ENCODE measurements at regions not wholly inside any gene's neighbourhood (a gene's known extent, or its start where the extent isn't known, plus 50 kb on each side); places are given as distances from the start of the nearest gene placed in this dataset.

DNA sequence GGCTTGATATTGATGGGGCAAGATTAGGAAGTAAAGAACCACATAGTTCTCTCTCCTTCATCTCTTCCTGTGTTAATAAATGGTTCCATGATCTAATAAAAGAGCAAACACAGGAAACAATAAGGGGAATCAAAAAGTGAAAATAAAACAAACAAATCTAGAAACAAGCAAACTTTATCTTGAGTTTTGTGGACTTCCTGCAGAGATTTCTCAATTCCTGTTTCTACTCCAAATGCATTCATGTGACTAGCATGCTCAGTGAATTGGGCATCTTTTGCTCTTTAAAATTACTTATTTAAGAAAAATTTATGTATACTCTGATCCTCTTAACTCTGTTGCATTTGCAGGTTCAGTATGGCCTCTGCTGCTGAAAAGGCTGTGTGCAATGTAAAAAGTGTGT lies 682.0 kb downstream of the KCTD8 start (continued):
- TF ChIP-seq BACH1 (IDR thresholded peaks at IDR 0.05; ENCODE audit: borderline replicate concordance) (no peak), MAX (IDR thresholded peaks at IDR 0.05; ENCODE audit: low read depth, low read length) (no peak), SMARCA5 (IDR thresholded peaks at IDR 0.05) (no peak), BCL3 (IDR thresholded peaks at IDR 0.05; ENCODE audit: borderline replicate concordance, insufficient read depth, low read depth, low read length, poor library complexity, severe bottlenecking) (no peak), SMAD5 (IDR thresholded peaks at IDR 0.05; ENCODE audit: low read depth) (no peak), SUZ12 (IDR thresholded peaks at IDR 0.05; ENCODE audit: unreplicated experiment) (no peak), RELB (IDR thresholded peaks at IDR 0.05; ENCODE audit: low read depth) (no peak), IKZF1 (conservative IDR thresholded peaks at IDR 0.05) (no peak), NFIC (IDR thresholded peaks at IDR 0.05; ENCODE audit: low read depth, low read length) (0 out of 2 replicates have a peak, but pooled peaks have one; percentile 30), PAX5 (IDR thresholded peaks at IDR 0.05; ENCODE audit: borderline replicate concordance, low read depth, low read length) (no peak), NRF1 (conservative IDR thresholded peaks at IDR 0.05; ENCODE audit: low read depth, low read length) (no peak), SPI1 (IDR thresholded peaks at IDR 0.05; ENCODE audit: borderline replicate concordance, insufficient read depth, low read depth, low read length) (peak; percentile 80), FOS (IDR thresholded peaks at IDR 0.05; ENCODE audit: borderline replicate concordance, extremely low read depth, insufficient read length) (no peak), POLR2AphosphoS5 (IDR thresholded peaks at IDR 0.05; ENCODE audit: low read length) (no peak), HSF1 (IDR thresholded peaks at IDR 0.05; ENCODE audit: low read depth, low read length) (no peak)
- TF ChIP-seq, protein P1, sequence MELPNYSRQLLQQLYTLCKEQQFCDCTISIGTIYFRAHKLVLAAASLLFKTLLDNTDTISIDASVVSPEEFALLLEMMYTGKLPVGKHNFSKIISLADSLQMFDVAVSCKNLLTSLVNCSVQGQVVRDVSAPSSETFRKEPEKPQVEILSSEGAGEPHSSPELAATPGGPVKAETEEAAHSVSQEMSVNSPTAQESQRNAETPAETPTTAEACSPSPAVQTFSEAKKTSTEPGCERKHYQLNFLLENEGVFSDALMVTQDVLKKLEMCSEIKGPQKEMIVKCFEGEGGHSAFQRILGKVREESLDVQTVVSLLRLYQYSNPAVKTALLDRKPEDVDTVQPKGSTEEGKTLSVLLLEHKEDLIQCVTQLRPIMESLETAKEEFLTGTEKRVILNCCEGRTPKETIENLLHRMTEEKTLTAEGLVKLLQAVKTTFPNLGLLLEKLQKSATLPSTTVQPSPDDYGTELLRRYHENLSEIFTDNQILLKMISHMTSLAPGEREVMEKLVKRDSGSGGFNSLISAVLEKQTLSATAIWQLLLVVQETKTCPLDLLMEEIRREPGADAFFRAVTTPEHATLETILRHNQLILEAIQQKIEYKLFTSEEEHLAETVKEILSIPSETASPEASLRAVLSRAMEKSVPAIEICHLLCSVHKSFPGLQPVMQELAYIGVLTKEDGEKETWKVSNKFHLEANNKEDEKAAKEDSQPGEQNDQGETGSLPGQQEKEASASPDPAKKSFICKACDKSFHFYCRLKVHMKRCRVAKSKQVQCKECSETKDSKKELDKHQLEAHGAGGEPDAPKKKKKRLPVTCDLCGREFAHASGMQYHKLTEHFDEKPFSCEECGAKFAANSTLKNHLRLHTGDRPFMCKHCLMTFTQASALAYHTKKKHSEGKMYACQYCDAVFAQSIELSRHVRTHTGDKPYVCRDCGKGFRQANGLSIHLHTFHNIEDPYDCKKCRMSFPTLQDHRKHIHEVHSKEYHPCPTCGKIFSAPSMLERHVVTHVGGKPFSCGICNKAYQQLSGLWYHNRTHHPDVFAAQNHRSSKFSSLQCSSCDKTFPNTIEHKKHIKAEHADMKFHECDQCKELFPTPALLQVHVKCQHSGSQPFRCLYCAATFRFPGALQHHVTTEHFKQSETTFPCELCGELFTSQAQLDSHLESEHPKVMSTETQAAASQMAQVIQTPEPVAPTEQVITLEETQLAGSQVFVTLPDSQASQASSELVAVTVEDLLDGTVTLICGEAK (IDR thresholded peaks at IDR 0.05; ENCODE audit: borderline replicate concordance) = peak; percentile 41; the same call in 1 of the 2 replicates
- TF ChIP-seq, protein P2, sequence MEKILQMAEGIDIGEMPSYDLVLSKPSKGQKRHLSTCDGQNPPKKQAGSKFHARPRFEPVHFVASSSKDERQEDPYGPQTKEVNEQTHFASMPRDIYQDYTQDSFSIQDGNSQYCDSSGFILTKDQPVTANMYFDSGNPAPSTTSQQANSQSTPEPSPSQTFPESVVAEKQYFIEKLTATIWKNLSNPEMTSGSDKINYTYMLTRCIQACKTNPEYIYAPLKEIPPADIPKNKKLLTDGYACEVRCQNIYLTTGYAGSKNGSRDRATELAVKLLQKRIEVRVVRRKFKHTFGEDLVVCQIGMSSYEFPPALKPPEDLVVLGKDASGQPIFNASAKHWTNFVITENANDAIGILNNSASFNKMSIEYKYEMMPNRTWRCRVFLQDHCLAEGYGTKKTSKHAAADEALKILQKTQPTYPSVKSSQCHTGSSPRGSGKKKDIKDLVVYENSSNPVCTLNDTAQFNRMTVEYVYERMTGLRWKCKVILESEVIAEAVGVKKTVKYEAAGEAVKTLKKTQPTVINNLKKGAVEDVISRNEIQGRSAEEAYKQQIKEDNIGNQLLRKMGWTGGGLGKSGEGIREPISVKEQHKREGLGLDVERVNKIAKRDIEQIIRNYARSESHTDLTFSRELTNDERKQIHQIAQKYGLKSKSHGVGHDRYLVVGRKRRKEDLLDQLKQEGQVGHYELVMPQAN (conservative IDR thresholded peaks at IDR 0.05) = no peak
- TF ChIP-seq, protein P3, sequence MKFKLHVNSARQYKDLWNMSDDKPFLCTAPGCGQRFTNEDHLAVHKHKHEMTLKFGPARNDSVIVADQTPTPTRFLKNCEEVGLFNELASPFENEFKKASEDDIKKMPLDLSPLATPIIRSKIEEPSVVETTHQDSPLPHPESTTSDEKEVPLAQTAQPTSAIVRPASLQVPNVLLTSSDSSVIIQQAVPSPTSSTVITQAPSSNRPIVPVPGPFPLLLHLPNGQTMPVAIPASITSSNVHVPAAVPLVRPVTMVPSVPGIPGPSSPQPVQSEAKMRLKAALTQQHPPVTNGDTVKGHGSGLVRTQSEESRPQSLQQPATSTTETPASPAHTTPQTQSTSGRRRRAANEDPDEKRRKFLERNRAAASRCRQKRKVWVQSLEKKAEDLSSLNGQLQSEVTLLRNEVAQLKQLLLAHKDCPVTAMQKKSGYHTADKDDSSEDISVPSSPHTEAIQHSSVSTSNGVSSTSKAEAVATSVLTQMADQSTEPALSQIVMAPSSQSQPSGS (IDR thresholded peaks at IDR 0.05; ENCODE audit: low read length) = no peak

All from GM12878 (cell line).